HG02943 (cell line): ENCODE measurements at regions not wholly inside any gene's neighbourhood (a gene's known extent, or its start where the extent isn't known, plus 50 kb on each side); places are given as distances from the start of the nearest gene placed in this dataset.

ENCODE experiments used
- ATAC-seq: cut with Tn5 transposase; IDR thresholded peaks from one replicate; pipeline ENCODE4 v1.9.1; 2021; ENCODE audit warnings: mild to moderate bottlenecking, low read depth, moderate library complexity; ENCODE audit not compliant: unreplicated experiment

- ATAC-seq = no peak
Measured at GRCh38 chr7:13476881-13477444, 512.5 kb downstream of the ETV1 start.

- ATAC-seq = no peak
Measured at GRCh38 chr7:13489386-13489785, 500.1 kb downstream of the ETV1 start.

- no peak for ATAC-seq
Measured at GRCh38 chr7:13496976-13497375, 492.5 kb downstream of the ETV1 start.

- no peak for ATAC-seq
Measured at GRCh38 chr7:13508586-13508985, 480.9 kb downstream of the ETV1 start.

- no peak for ATAC-seq
Measured at GRCh38 chr7:13518738-13519137, 470.7 kb downstream of the ETV1 start.

- no peak for ATAC-seq
Measured at GRCh38 chr7:13524076-13524475, 465.4 kb downstream of the ETV1 start.

GRCh38 chr7:13532028-13532753 is 457.3 kb downstream of the ETV1 start:
- ATAC-seq = no peak

GRCh38 chr7:13538669-13539068 is 450.8 kb downstream of the ETV1 start:
- ATAC-seq = no peak

- no peak for ATAC-seq
Measured at GRCh38 chr7:13540429-13540828, 449.0 kb downstream of the ETV1 start.

GRCh38 chr7:13541326-13541725 is 448.1 kb downstream of the ETV1 start:
- no peak for ATAC-seq

- no peak for ATAC-seq
Measured at GRCh38 chr7:13542451-13542850, 447.0 kb downstream of the ETV1 start.

GRCh38 chr7:13551503-13551902 is 438.0 kb downstream of the ETV1 start:
- no peak for ATAC-seq

GRCh38 chr7:13560441-13560840 is 429.0 kb downstream of the ETV1 start:
- ATAC-seq = no peak

GRCh38 chr7:13563257-13563656 is 426.2 kb downstream of the ETV1 start:
- ATAC-seq = no peak

GRCh38 chr7:13563680-13564079 is 425.8 kb downstream of the ETV1 start:
- ATAC-seq = no peak

- no peak for ATAC-seq
Measured at GRCh38 chr7:13577566-13578145, 411.8 kb downstream of the ETV1 start.

GRCh38 chr7:13578294-13578693 is 411.2 kb downstream of the ETV1 start:
- no peak for ATAC-seq

- no peak for ATAC-seq
Measured at GRCh38 chr7:13581097-13581496, 408.4 kb downstream of the ETV1 start.

GRCh38 chr7:13593854-13594253 is 395.6 kb downstream of the ETV1 start:
- no peak for ATAC-seq

- ATAC-seq = no peak
Measured at GRCh38 chr7:13602036-13602435, 387.4 kb downstream of the ETV1 start.

- ATAC-seq = no peak
Measured at GRCh38 chr7:13603016-13603415, 386.4 kb downstream of the ETV1 start.

GRCh38 chr7:13603661-13604060 is 385.8 kb downstream of the ETV1 start:
- ATAC-seq = no peak
